ENCODE measurements at regions not wholly inside any gene's neighbourhood (a gene's known extent, or its start where the extent isn't known, plus 50 kb on each side); places are given as distances from the start of the nearest gene placed in this dataset.

DNA sequence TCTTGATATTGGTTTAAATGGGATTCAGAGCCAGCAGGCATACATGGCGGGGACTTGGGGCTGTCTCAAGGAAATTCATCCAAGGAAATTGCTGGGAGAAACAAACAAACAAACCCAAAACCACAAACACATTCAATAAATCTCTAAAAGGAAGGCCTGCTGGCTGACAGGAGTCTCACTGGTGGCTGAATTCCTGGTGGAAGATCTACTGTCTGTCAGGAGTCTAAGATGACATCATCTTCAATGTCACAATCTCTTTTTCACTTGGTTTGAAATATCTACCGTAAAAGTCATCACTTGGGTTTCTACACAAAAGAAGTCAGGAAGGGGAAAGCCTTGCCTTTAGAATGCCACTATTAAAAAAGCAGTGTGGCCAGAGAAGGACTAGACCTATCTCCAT lies 87.9 kb downstream of the KLF5 start:
- Mint-ChIP-seq H3K27ac (ENCODE audit: low read depth, unreplicated experiment) (no peak overlapping the region), H3K36me3 (ENCODE audit: insufficient read depth, unreplicated experiment) (no peaks in the 10 kb centered on the region), H3K27me3 (ENCODE audit: insufficient read depth, unreplicated experiment) (no peaks in the 10 kb centered on the region), H3K9me3 (ENCODE audit: unreplicated experiment) (no peaks in the 10 kb centered on the region), H3K4me1 (ENCODE audit: insufficient read depth, unreplicated experiment) (peaks cover 9% of the 10 kb centered on the region), H3K4me3 (ENCODE audit: unreplicated experiment) (no peak overlapping the region)
- CTCF ChIA-PET: no interaction called here
- DNase-seq (ENCODE audit: unreplicated experiment): peak; percentile 50
- POLR2A ChIA-PET: no interaction called here
- no TSS peak for BruUV-seq (replicated peaks)
- TF ChIP-seq, protein P1, sequence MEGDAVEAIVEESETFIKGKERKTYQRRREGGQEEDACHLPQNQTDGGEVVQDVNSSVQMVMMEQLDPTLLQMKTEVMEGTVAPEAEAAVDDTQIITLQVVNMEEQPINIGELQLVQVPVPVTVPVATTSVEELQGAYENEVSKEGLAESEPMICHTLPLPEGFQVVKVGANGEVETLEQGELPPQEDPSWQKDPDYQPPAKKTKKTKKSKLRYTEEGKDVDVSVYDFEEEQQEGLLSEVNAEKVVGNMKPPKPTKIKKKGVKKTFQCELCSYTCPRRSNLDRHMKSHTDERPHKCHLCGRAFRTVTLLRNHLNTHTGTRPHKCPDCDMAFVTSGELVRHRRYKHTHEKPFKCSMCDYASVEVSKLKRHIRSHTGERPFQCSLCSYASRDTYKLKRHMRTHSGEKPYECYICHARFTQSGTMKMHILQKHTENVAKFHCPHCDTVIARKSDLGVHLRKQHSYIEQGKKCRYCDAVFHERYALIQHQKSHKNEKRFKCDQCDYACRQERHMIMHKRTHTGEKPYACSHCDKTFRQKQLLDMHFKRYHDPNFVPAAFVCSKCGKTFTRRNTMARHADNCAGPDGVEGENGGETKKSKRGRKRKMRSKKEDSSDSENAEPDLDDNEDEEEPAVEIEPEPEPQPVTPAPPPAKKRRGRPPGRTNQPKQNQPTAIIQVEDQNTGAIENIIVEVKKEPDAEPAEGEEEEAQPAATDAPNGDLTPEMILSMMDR (IDR thresholded peaks at IDR 0.05; ENCODE audit: unreplicated experiment): no peak
- intact Hi-C loops (cut with micrococcal nuclease): no loop called here

- intact Hi-C loops (cut with micrococcal nuclease): no loop called here
- no TSS peak for BruUV-seq (replicated peaks)
- CTCF ChIA-PET: no interaction called here
- POLR2A ChIA-PET: interaction anchor here (1.4 to 1.6 kb wide), 3 partner anchors 10 to 60 kb away, joined by 4 read pairs; no protein-coding TSS in a partner anchor
- no peak for DNase-seq (ENCODE audit: unreplicated experiment)
- Mint-ChIP-seq H3K9me3 (ENCODE audit: unreplicated experiment) (no peaks in the 10 kb centered on the region), H3K36me3 (ENCODE audit: insufficient read depth, unreplicated experiment) (no peaks in the 10 kb centered on the region), H3K27me3 (ENCODE audit: insufficient read depth, unreplicated experiment) (no peaks in the 10 kb centered on the region), H3K4me1 (ENCODE audit: insufficient read depth, unreplicated experiment) (peaks cover 9% of the 10 kb centered on the region), H3K4me3 (ENCODE audit: unreplicated experiment) (no peak overlapping the region), H3K27ac (ENCODE audit: low read depth, unreplicated experiment) (peak overlapping the region; percentile 63)
- TF ChIP-seq, protein P1 (IDR thresholded peaks at IDR 0.05; ENCODE audit: unreplicated experiment): no peak
Measured at GRCh38 chr13:73142071-73142470, 83.3 kb downstream of the KLF5 start.

GRCh38 chr13:73141292-73141771 lies 82.5 kb downstream of the KLF5 start:
- H3K27ac Mint-ChIP-seq (ENCODE audit: low read depth, unreplicated experiment): no peak overlapping the region
- no TSS peak for BruUV-seq (replicated peaks)
- H3K4me1 Mint-ChIP-seq (ENCODE audit: insufficient read depth, unreplicated experiment): peaks cover 1% of the 10 kb centered on the region
- no peak for DNase-seq (ENCODE audit: unreplicated experiment)
- no peak overlapping the region for H3K4me3 Mint-ChIP-seq (ENCODE audit: unreplicated experiment)
- POLR2A ChIA-PET: interaction anchor here (0.7 to 1.6 kb wide), 4 partner anchors 10 to 59 kb away, joined by 3 to 4 read pairs (median 4); no protein-coding TSS in a partner anchor
- no peaks in the 10 kb centered on the region for H3K9me3 Mint-ChIP-seq (ENCODE audit: unreplicated experiment)
- CTCF ChIA-PET: interaction anchor here (0.5 kb wide), 1 partner anchor 81 kb away, joined by 3 read pairs; no protein-coding TSS in a partner anchor
- TF ChIP-seq, protein P1 (IDR thresholded peaks at IDR 0.05; ENCODE audit: unreplicated experiment): no peak
- H3K27me3 Mint-ChIP-seq (ENCODE audit: insufficient read depth, unreplicated experiment): no peaks in the 10 kb centered on the region
- intact Hi-C loops (cut with micrococcal nuclease): no loop called here
- no peaks in the 10 kb centered on the region for H3K36me3 Mint-ChIP-seq (ENCODE audit: insufficient read depth, unreplicated experiment)

DNA sequence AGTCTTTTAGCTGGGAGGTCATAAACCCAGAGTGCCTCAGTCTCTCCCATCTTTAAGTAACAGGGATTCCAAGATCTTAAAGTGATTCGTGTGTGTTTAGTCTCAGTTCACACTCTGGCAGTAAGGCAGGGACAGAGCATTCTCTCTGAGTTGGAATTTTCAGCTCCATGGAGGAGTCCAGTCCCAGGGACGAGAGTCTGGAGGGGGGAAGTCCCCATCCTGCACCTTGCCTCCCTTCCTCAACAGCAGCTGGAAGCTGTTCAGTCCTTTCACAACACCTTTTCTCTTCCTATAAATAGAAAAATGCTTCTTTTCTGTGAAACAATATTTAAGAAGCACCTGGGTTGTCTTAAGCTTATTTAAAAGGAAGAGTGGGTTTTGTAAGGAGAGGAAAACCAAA lies 82.0 kb downstream of the KLF5 start:
- H3K36me3 Mint-ChIP-seq (ENCODE audit: insufficient read depth, unreplicated experiment): no peaks in the 10 kb centered on the region
- BruUV-seq (replicated peaks): no TSS peak
- H3K27ac Mint-ChIP-seq (ENCODE audit: low read depth, unreplicated experiment): no peak overlapping the region
- DNase-seq (ENCODE audit: unreplicated experiment): no peak
- ChIA-PET POLR2A (interaction anchor here (0.7 to 1.6 kb wide), 4 partner anchors 9 to 58 kb away, joined by 3 to 4 read pairs (median 4); no protein-coding TSS in a partner anchor), CTCF (interaction anchor here (0.7 kb wide), 1 partner anchor 21 kb away, joined by 3 read pairs; no protein-coding TSS in a partner anchor)
- H3K27me3 Mint-ChIP-seq (ENCODE audit: insufficient read depth, unreplicated experiment): no peaks in the 10 kb centered on the region
- H3K9me3 Mint-ChIP-seq (ENCODE audit: unreplicated experiment): no peaks in the 10 kb centered on the region
- intact Hi-C loops (cut with micrococcal nuclease): no loop called here
- H3K4me3 Mint-ChIP-seq (ENCODE audit: unreplicated experiment): no peak overlapping the region
- no peaks in the 10 kb centered on the region for H3K4me1 Mint-ChIP-seq (ENCODE audit: insufficient read depth, unreplicated experiment)
- TF ChIP-seq, protein P1 (IDR thresholded peaks at IDR 0.05; ENCODE audit: unreplicated experiment): no peak
